Testis (tissue), 2 donors: ENCODE measurements at regions not wholly inside any gene's neighbourhood (a gene's known extent, or its start where the extent isn't known, plus 50 kb on each side); places are given as distances from the start of the nearest gene placed in this dataset.

Experiments used
- DNase-seq: peaks from one replicate; pipeline ENCODE4 v3.0.0-alpha.2; 2019
- H3K27ac ChIP-seq, 2 donors: fragments of 200-600 bp; sonication (generic); one replicate each; pipeline ENCODE4 v1.5.1; 2019
- H3K27me3 ChIP-seq: fragments of 200-600 bp; sonication (generic); one replicate; pipeline ENCODE4 v1.5.1; 2019
- H3K36me3 ChIP-seq: fragments of 200-600 bp; sonication (generic); one replicate; pipeline ENCODE4 v1.5.1; 2017; ENCODE audit warnings: low read depth; ENCODE audit errors: missing control alignments
- H3K4me1 ChIP-seq: fragments of 200-600 bp; sonication (generic); one replicate; pipeline ENCODE4 v1.5.1; 2019
- H3K4me3 ChIP-seq, 2 donors: fragments of 200-600 bp; sonication (generic); one replicate each; pipeline ENCODE4 v1.5.1; 2017 to 2019
- H3K9me3 ChIP-seq: fragments of 200-600 bp; sonication (generic); one replicate; pipeline ENCODE4 v1.5.1; 2017
- CTCF ChIP-seq, 3 experiments: fragments of 450-650 bp in 2 of 3; fragments of 200-600 bp in 1 of 3; sonication (generic) in 1 of 3; IDR thresholded peaks; one replicate each; pipeline ENCODE4 v1.5.1; 2016 to 2019; ENCODE audit warnings: antibody characterized with exemption in 3 of 3, mild to moderate bottlenecking in 2 of 3, moderate library complexity in 1 of 3
- POLR2A ChIP-seq: fragments of 450-650 bp; IDR thresholded peaks from one replicate; pipeline ENCODE4 v1.6.1; 2017; ENCODE audit warnings: antibody characterized with exemption, mild to moderate bottlenecking, moderate library complexity
- WGBS, 2 donors: methylation state at CpG; one replicate each; pipeline ENCODE4 v1.1.5; 2018; 5-methylcytosine and 5-hydroxymethylcytosine counted together
- intact Hi-C: fragments of 100-400 bp; cut with DNase I; formaldehyde crosslinking; loops from one replicate; pipeline ENCODE4 v1.15.1; 2023; ENCODE audit warnings: low total_unique reads

- Histone ChIP-seq H3K36me3 (no peaks in the 10 kb centered on the region), H3K27me3 (no peaks in the 10 kb centered on the region), H3K4me1 (no peaks in the 10 kb centered on the region), H3K4me3 (no peak overlapping the region), H3K9me3 (no peaks in the 10 kb centered on the region), H3K27ac (no peak overlapping the region)
- intact Hi-C loops = no loop called here
- 81 to 86% methylated on average over 8 of the region's 8 CpGs for WGBS, 2 donors
- DNase-seq = no peak
- TF ChIP-seq CTCF (IDR thresholded peaks at IDR 0.05) = no peak
- no peak for TF ChIP-seq POLR2A
Measured at GRCh38 chr5:159735749-159736660, 180.3 kb upstream of the ADRA1B start.

DNA sequence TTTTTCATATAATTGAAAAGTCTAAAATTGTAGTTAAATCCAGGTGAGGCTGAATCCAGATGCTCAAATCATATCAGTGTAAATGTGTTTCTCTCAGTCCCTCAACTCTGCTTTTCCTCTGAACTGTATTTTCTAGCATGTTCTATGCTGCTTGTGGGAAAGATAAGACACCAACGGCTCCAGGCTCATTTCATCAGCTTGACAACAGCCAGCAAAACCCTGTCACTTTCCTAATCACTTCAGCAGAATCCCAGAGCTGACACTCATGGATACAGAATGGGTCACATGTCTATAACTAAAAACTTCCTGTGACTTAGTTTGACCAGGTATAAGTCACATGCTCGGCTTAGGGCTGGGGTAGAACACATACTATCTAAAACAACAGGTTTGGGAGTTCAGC, 179.4 kb upstream of the ADRA1B start:
- no peaks in the 10 kb centered on the region for H3K9me3 ChIP-seq
- DNase-seq = no peak
- no peak for TF ChIP-seq POLR2A
- no peak for TF ChIP-seq CTCF (IDR thresholded peaks at IDR 0.05)
- intact Hi-C loops = no loop called here
- no peaks in the 10 kb centered on the region for H3K4me1 ChIP-seq
- no peak overlapping the region for H3K27ac ChIP-seq
- H3K36me3 ChIP-seq = no peaks in the 10 kb centered on the region
- no peak overlapping the region for H3K4me3 ChIP-seq
- WGBS, 2 donors = 54 to 75% methylated on average over 2 of the region's 2 CpGs
- no peaks in the 10 kb centered on the region for H3K27me3 ChIP-seq

DNA sequence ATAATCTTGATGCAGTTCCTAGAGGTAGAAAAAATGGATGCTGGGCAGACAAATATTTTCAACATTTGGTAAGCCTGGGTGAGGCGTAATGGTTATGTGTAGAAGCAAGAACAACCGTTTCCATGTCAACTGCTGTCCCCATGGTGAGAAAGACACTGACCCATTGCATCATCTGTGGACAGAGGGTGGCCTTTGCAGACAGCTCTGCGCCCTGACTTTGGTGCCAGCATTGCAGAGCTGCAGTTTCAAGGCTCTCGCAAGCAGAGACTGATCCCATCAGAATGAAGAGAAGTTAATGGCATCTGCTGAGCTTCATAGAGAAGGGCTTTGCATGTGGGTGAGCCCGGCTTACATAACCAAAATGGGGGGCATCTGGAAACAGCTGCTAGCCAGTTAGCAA, 179.0 kb upstream of the ADRA1B start:
- Histone ChIP-seq H3K4me1 (no peaks in the 10 kb centered on the region), H3K4me3 (no peak overlapping the region), H3K27me3 (no peaks in the 10 kb centered on the region), H3K27ac (no peak overlapping the region), H3K9me3 (no peaks in the 10 kb centered on the region), H3K36me3 (no peaks in the 10 kb centered on the region)
- DNase-seq = no peak
- no peak for TF ChIP-seq POLR2A
- no peak for TF ChIP-seq CTCF (IDR thresholded peaks at IDR 0.05)
- intact Hi-C loops = no loop called here
- 87 to 89% methylated on average over 5 of the region's 5 CpGs for WGBS, 2 donors

DNA sequence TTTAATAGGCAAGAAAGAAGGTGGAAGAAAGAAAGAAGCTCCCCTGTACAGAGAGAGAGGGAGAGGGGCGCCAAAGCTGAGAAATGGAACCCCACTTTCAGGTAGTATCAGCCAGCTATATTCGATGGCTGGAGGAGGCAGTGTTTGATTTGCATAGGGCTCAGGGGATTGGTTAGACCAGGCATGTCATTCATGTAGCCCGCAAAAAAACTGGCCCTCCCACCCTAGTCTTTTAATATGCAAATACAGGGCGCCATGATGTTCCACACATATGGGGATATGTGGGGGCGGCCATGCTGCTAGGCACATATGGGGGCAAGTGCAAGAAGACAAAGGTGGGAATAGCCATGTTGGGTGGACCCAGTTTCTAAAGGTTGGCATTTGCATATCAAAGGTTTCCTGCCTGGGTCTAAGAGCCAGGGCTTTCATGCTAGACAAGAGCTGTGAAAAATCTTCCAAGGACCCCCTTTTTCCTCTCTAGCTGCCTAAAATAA, 174.4 kb upstream of the ADRA1B start:
- no peaks in the 10 kb centered on the region for H3K9me3 ChIP-seq
- H3K36me3 ChIP-seq = no peaks in the 10 kb centered on the region
- 83 to 86% methylated on average over 5 of the region's 5 CpGs for WGBS, 2 donors
- no peak for DNase-seq
- TF ChIP-seq CTCF (IDR thresholded peaks at IDR 0.05) (no peak), POLR2A (no peak)
- H3K27ac ChIP-seq = no peak overlapping the region
- no peak overlapping the region for H3K4me3 ChIP-seq
- H3K27me3 ChIP-seq = no peaks in the 10 kb centered on the region
- H3K4me1 ChIP-seq = no peaks in the 10 kb centered on the region
- intact Hi-C loops = no loop called here

GRCh38 chr5:159743234-159743633, 173.0 kb upstream of the ADRA1B start:
- no peaks in the 10 kb centered on the region for H3K9me3 ChIP-seq
- intact Hi-C loops = no loop called here
- H3K4me1 ChIP-seq = no peaks in the 10 kb centered on the region
- DNase-seq = no peak
- H3K27me3 ChIP-seq = no peaks in the 10 kb centered on the region
- no peaks in the 10 kb centered on the region for H3K36me3 ChIP-seq
- 95% methylated on average over 1 of the region's 1 CpG for WGBS, 2 donors
- TF ChIP-seq CTCF (IDR thresholded peaks at IDR 0.05) = no peak
- TF ChIP-seq POLR2A = no peak
- H3K27ac ChIP-seq = no peak overlapping the region
- no peak overlapping the region for H3K4me3 ChIP-seq
